GM12878 (cell line): ENCODE measurements at regions not wholly inside any gene's neighbourhood (a gene's known extent, or its start where the extent isn't known, plus 50 kb on each side); places are given as distances from the start of the nearest gene placed in this dataset.

Experiments used
- ATAC-seq: fragments of 200-7000 bp; cut with Tn5 transposase; 3 replicates; pipeline ENCODE4 v1.9.1; 2020; ENCODE audit warnings: mild to moderate bottlenecking, moderate library complexity
- BruUV-seq: library from RNA; stranded (reverse); fragments of 400-500 nt; replicated peaks from 2 replicates; lab custom pipeline; 2021; lab: Mats Ljungman, UMichigan
- CTCF ChIA-PET: fragments of 300-600 bp; sonication (Branson Sonifier 250); formaldehyde crosslinking; extraction: SDS; loops from one replicate; lab custom pipeline; 2021; ENCODE audit warnings: inconsistent platforms; lab: Yijun Ruan, JAX
- POLR2A ChIA-PET: fragments of 350-600 bp; formaldehyde crosslinking; extraction: SDS; loops from one replicate; lab custom pipeline; 2021; ENCODE audit warnings: inconsistent platforms; lab: Charles Lee
- RAD21 ChIA-PET: fragments of 300-600 bp; sonication (Branson Sonifier 250); formaldehyde crosslinking; loops from one replicate; lab custom pipeline; 2023; ENCODE audit warnings: antibody characterized with exemption; ENCODE audit not compliant: unreplicated experiment; lab: Charles Lee
- SMC1A ChIA-PET: fragments of 300-600 bp; sonication (Branson Sonifier 250); formaldehyde crosslinking; loops from one replicate; lab custom pipeline; 2023; ENCODE audit not compliant: unreplicated experiment, uncharacterized antibody; lab: Charles Lee
- DNase-seq: peaks from one replicate; pipeline ENCODE4 v3.0.0-alpha.2; 2011; ENCODE audit warnings: low read depth, low spot score
- FAIRE-seq: peaks from 3 replicates; lab custom pipeline; 2011; peaks lifted over from hg19 to GRCh38; lab: Jason Lieb, UNC
- H2AFZ ChIP-seq: 2 replicates; pipeline ENCODE4 v1.6.0; 2011; ENCODE audit warnings: low read depth, low read length, control low read depth; ENCODE audit not compliant: control insufficient read depth
- H3K27ac ChIP-seq: 2 replicates; pipeline ENCODE4 v1.5.1; 2011; ENCODE audit warnings: control low read depth; ENCODE audit not compliant: control insufficient read depth, insufficient read depth
- H3K27me3 ChIP-seq, 2 experiments: replicated peaks in 1 of 2; 2 replicates each; pipeline versions ENCODE4 v1.6.0 to v1.6.1; 2011; ENCODE audit warnings: low read length in 1 of 2; ENCODE audit not compliant: control insufficient read depth in 2 of 2, insufficient read depth in 2 of 2
- H3K36me3 ChIP-seq, 2 experiments: 2 replicates each; pipeline ENCODE4 v1.5.1; 2011; ENCODE audit warnings: low read length in 1 of 2; ENCODE audit not compliant: control insufficient read depth in 2 of 2, insufficient read depth in 2 of 2
- H3K4me1 ChIP-seq: 2 replicates; pipeline ENCODE4 v1.6.1; 2011; ENCODE audit warnings: mild to moderate bottlenecking, low read length, moderate library complexity, mixed read lengths; ENCODE audit not compliant: control insufficient read depth, insufficient read depth
- H3K4me2 ChIP-seq: 2 replicates; pipeline ENCODE4 v1.6.0; 2011; ENCODE audit warnings: control low read depth; ENCODE audit not compliant: control insufficient read depth, insufficient read depth
- H3K4me3 ChIP-seq: fragments of 200-600 bp; sonication (generic); 2 replicates; pipeline ENCODE4 v1.5.1; 2016
- H3K79me2 ChIP-seq: 2 replicates; pipeline ENCODE4 v1.6.0; 2011; ENCODE audit warnings: low read length; ENCODE audit not compliant: control insufficient read depth, insufficient read depth
- H3K9ac ChIP-seq: 2 replicates; pipeline ENCODE4 v1.8.0; 2011; ENCODE audit warnings: low read length, control low read depth, mixed read lengths; ENCODE audit not compliant: control insufficient read depth, insufficient read depth
- H3K9me3 ChIP-seq: replicated peaks from 3 replicates; pipeline ENCODE4 v1.5.1; 2011; ENCODE audit warnings: mild to moderate bottlenecking, low read length; ENCODE audit not compliant: control insufficient read depth, insufficient read depth
- H4K20me1 ChIP-seq: 2 replicates; pipeline ENCODE4 v1.6.0; 2011; ENCODE audit not compliant: control insufficient read depth, insufficient read depth
- CEBPB ChIP-seq, 2 experiments: fragments of 150-350 bp in 1 of 2; IDR thresholded peaks; 2 replicates each; pipeline ENCODE4 v1.6.1; 2012 to 2014; ENCODE audit warnings: low read depth in 2 of 2, low read length in 2 of 2, borderline replicate concordance in 1 of 2, inconsistent platforms in 1 of 2
- RELA ChIP-seq: fragments of 450-650 bp; IDR thresholded peaks from 2 replicates; pipeline ENCODE4 v1.8.0; 2014; ENCODE audit warnings: borderline replicate concordance; ENCODE audit not compliant: partially characterized antibody
- RFX5 ChIP-seq: IDR thresholded peaks from 2 replicates; pipeline ENCODE4 v1.6.1; 2011; ENCODE audit warnings: low read depth, low read length, improper control_type of control experiment
- SIX5 ChIP-seq: IDR thresholded peaks from 2 replicates; pipeline ENCODE4 v1.6.1; 2011; ENCODE audit warnings: mild to moderate bottlenecking, low read depth, low read length, moderate library complexity; ENCODE audit not compliant: severe bottlenecking
- SPI1 ChIP-seq: IDR thresholded peaks from 2 replicates; pipeline ENCODE4 v1.6.1; 2011; ENCODE audit warnings: low read depth, mild to moderate bottlenecking, low read length, moderate library complexity, borderline replicate concordance; ENCODE audit not compliant: insufficient read depth
- TBL1XR1 ChIP-seq: IDR thresholded peaks from 2 replicates; pipeline ENCODE4 v1.6.1; 2012; ENCODE audit warnings: low read depth, low read length, improper control_type of control experiment
- WGBS: methylation state at CpG from one replicate; pipeline ENCODE4 v1.1.6; 2016; ENCODE audit warnings: low lambda C conversion rate; ENCODE audit not compliant: insufficient replicate concordance, insufficient coverage; ENCODE audit errors: missing lambda C conversion rate; 5-methylcytosine and 5-hydroxymethylcytosine counted together
- in situ Hi-C: fragments of 300-500 bp; cut with MboI; formaldehyde crosslinking; loops from 9 replicates; pipeline ENCODE4 v1.14.3; 2018; ENCODE audit warnings: mixed read lengths
- intact Hi-C: fragments of 100-400 bp; cut with micrococcal nuclease; formaldehyde crosslinking; loops from one replicate; pipeline ENCODE4 v1.14.2; 2022; ENCODE audit not compliant: unreplicated experiment

- no peak for TF ChIP-seq RFX5
- TF ChIP-seq TBL1XR1 = no peak
- TF ChIP-seq SIX5 = no peak
- TF ChIP-seq RELA = no peak
Measured at GRCh38 chr2:76498360-76498759, 787.6 kb upstream of the GCFC2 start (continued).

GRCh38 chr2:76491503-76491902 lies 780.8 kb upstream of the GCFC2 start:
- Histone ChIP-seq H3K27me3 (no peaks in the 10 kb centered on the region; a peak in 1 of 4 replicates), H2AFZ (no peak overlapping the region), H3K9me3 (no peaks in the 10 kb centered on the region), H3K9ac (no peak overlapping the region), H3K4me3 (no peak overlapping the region), H3K36me3 (no peaks in the 10 kb centered on the region), H3K79me2 (no peaks in the 10 kb centered on the region), H3K4me1 (no peaks in the 10 kb centered on the region), H4K20me1 (no peaks in the 10 kb centered on the region), H3K27ac (no peak overlapping the region), H3K4me2 (no peak overlapping the region)
- ChIA-PET RAD21 (no interaction called here), SMC1A (interaction anchor here (0.5 to 0.9 kb wide), 2 partner anchors 18 to 75 kb away, joined by 4 read pairs; no protein-coding TSS in a partner anchor), CTCF (no interaction called here), POLR2A (interaction anchor here (0.7 kb wide), 1 partner anchor 1837 kb away, joined by 3 read pairs; no protein-coding TSS in a partner anchor)
- 0% methylated on average over 1 of the region's 1 CpG for WGBS
- intact Hi-C loops (no loop called here), in situ Hi-C loops (no loop called here)
- TF ChIP-seq SPI1 (peak; percentile 24; the same call in 1 of the 2 replicates), CEBPB (IDR thresholded peaks at IDR 0.05; ENCODE audit: borderline replicate concordance in 1 of 2, low read depth in 2 of 2, low read length in 2 of 2) (no peak)
- DNase-seq (no peak), ATAC-seq (peak; percentile 64), FAIRE-seq (no peak)
- no TSS peak for BruUV-seq
